ENCODE measurements at regions not wholly inside any gene's neighbourhood (a gene's known extent, or its start where the extent isn't known, plus 50 kb on each side); places are given as distances from the start of the nearest gene placed in this dataset.

DNA sequence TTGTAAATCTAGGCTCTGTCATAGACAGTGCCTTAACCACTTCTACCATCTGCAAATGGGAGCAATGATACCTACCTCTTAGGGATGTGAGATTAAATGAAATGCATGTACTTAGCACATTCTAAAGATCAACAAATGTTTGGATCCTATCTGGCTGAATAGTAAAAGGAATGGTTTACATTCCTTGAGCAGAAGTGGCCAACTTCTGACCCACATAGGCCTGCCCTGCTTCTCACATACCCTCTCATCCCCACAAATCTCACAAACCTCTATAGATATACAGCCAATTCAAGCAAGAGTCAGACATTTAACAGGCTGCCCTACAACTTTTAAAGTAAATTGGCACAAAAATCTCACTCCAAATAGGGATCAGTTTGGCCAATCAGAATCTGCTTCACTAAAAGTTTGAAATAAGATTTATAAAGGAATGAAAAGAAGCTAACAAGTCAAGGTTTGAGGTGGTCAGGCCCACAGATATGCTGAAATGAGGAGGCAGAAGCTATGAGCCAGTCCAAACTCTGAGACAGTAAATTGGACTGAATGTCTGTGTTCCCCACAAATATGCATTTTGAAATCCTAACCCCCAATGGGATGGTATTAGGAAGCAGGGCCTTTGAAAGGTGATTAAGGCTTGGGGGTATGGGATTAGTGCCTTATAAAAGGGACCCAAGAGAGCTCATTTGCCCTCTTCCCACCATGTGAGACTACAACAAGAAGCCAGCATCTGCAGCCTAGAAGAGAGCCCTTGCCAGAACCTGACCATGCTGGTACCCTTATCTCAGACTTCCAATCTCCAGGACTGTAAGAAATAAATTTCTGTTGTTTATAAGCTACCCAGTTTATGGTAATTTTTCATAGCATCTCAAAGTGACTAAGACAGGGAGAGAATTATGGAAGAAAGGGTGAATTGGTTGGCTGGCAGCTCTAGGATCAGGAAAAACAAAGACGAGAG is 227.8 kb upstream of the RBMS1 start:
- Mint-ChIP-seq H3K27me3 (ENCODE audit: low read depth) (no peaks in the 10 kb centered on the region), H3K4me1 (peaks cover 7% of the 10 kb centered on the region), H3K4me3 (no peak overlapping the region), H3K9me3 (peaks cover 26% of the 10 kb centered on the region), H3K36me3 (peaks cover 2% of the 10 kb centered on the region), H3K27ac (no peak overlapping the region)
- TF ChIP-seq, protein P1, sequence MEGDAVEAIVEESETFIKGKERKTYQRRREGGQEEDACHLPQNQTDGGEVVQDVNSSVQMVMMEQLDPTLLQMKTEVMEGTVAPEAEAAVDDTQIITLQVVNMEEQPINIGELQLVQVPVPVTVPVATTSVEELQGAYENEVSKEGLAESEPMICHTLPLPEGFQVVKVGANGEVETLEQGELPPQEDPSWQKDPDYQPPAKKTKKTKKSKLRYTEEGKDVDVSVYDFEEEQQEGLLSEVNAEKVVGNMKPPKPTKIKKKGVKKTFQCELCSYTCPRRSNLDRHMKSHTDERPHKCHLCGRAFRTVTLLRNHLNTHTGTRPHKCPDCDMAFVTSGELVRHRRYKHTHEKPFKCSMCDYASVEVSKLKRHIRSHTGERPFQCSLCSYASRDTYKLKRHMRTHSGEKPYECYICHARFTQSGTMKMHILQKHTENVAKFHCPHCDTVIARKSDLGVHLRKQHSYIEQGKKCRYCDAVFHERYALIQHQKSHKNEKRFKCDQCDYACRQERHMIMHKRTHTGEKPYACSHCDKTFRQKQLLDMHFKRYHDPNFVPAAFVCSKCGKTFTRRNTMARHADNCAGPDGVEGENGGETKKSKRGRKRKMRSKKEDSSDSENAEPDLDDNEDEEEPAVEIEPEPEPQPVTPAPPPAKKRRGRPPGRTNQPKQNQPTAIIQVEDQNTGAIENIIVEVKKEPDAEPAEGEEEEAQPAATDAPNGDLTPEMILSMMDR (IDR thresholded peaks at IDR 0.05; ENCODE audit: unreplicated experiment), result no peak
- DNase-seq (ENCODE audit: low spot score in 2 of 2, unreplicated experiment in 2 of 2), result no peak

DNA sequence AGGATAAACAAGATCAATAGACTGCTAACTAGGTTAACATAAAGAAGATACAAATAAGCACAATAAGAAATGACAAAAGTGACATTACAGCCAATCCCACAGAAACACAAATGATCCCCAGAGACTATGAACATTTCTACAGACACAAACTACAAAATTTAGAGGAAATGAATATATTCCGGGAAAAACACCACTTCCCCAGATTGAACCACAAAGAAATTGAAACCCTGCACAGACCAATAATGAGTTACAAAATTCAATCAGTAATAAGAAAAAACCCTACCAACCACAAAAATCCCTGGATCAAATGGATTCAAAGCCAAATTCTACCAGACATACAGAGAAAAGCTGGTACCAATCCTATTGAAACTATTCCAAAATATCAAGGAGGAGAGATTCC is 232.4 kb upstream of the RBMS1 start:
- H3K4me3 Mint-ChIP-seq, result no peak overlapping the region
- no peak overlapping the region for H3K27ac Mint-ChIP-seq
- TF ChIP-seq, protein P1 (IDR thresholded peaks at IDR 0.05; ENCODE audit: unreplicated experiment), result no peak
- H3K4me1 Mint-ChIP-seq, result peaks cover 18% of the 10 kb centered on the region
- peaks cover 32% of the 10 kb centered on the region for H3K9me3 Mint-ChIP-seq
- H3K27me3 Mint-ChIP-seq (ENCODE audit: low read depth), result no peaks in the 10 kb centered on the region
- DNase-seq (ENCODE audit: low spot score in 2 of 2, unreplicated experiment in 2 of 2), result no peak
- peaks cover 2% of the 10 kb centered on the region for H3K36me3 Mint-ChIP-seq

DNA sequence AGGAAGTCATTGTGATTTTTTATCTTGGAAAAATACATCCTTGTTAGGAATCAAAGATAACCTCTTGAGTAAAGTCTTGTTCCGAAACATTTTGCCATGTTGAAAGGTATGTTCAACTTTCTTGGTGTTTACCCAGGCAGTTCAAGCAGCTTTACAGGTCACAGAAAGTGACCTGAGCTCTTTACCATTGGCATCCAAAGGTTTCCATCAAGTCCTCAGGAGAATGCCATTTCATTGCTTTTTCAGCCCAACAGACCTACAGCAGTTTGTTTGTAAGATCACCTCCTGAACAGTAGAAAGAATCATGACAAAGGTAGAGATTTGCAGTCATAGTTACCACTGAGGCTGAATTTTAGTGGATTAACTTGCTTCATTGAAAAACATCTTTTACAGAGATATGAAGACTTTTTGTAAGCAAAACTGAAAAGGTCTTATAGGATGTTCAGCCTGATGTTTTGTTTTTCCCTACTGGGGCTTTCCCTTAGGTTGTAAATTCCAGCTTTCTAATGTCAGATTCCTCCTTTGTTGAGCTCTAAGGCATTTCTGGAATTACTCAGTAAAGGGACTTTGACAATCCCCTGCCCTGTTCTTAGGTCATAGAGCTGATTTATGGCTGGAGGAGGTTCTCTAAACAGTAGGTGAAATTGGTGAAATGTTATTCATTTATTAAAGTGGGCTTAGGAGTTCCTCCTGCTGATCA is 236.8 kb upstream of the RBMS1 start:
- peak overlapping the region; percentile 47 for H3K27ac Mint-ChIP-seq
- peaks cover 23% of the 10 kb centered on the region for H3K4me1 Mint-ChIP-seq
- no peak overlapping the region for H3K4me3 Mint-ChIP-seq
- peaks cover 30% of the 10 kb centered on the region for H3K9me3 Mint-ChIP-seq
- DNase-seq (ENCODE audit: low spot score in 2 of 2, unreplicated experiment in 2 of 2), result no peak
- TF ChIP-seq, protein P1 (IDR thresholded peaks at IDR 0.05; ENCODE audit: unreplicated experiment), result no peak
- H3K27me3 Mint-ChIP-seq (ENCODE audit: low read depth), result no peaks in the 10 kb centered on the region
- no peaks in the 10 kb centered on the region for H3K36me3 Mint-ChIP-seq

DNA sequence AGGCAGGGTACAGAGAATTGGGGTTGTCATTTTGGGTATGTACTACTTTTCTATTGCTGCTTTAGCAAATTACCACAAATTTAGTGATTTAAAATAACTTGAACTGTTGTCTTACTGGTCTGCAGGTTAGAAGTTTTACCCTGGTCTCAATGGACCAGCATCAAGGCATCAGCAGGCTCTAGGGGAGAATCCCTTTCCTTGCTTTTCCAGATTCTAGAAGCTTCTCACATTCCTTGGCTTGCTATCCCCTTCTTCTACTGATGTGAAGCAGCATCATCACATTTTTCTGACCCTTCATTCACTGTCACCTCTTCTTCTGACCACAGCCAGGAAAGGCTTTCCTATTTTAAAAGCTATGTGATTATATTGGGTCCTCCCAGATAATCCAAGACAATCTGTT is 237.8 kb upstream of the RBMS1 start:
- H3K4me3 Mint-ChIP-seq, result no peak overlapping the region
- H3K27ac Mint-ChIP-seq, result peak overlapping the region; percentile 47

DNA sequence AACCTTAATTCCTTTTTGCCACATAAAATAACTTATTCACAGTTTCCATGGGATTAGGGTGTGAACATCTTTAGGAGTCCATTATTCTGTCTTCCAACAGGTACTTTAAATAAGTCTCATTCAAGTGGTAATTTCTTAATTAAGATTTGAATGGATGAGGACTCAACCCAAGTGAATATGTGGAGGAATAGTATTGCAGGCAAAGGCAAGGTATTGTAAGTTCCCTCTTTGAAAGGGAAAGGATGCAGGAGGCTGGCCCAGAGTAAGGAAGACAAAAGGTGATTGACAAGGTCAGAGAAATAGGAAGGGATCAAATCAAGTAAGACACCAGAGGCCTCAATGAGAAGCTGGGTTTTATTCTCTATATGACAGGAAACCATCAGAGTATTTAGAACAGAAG is 238.2 kb upstream of the RBMS1 start:
- H3K27me3 Mint-ChIP-seq (ENCODE audit: low read depth), result no peaks in the 10 kb centered on the region
- H3K4me1 Mint-ChIP-seq, result peaks cover 29% of the 10 kb centered on the region
- H3K36me3 Mint-ChIP-seq, result no peaks in the 10 kb centered on the region
- no peak overlapping the region for H3K27ac Mint-ChIP-seq
- no peak for DNase-seq (ENCODE audit: low spot score in 2 of 2, unreplicated experiment in 2 of 2)
- peaks cover 16% of the 10 kb centered on the region for H3K9me3 Mint-ChIP-seq
- no peak overlapping the region for H3K4me3 Mint-ChIP-seq
- TF ChIP-seq, protein P1 (IDR thresholded peaks at IDR 0.05; ENCODE audit: unreplicated experiment), result no peak

More for the DNA sequence above, 237.8 kb upstream of the RBMS1 start:
- H3K4me1 Mint-ChIP-seq, result peaks cover 25% of the 10 kb centered on the region
- no peaks in the 10 kb centered on the region for H3K27me3 Mint-ChIP-seq (ENCODE audit: low read depth)
- peaks cover 21% of the 10 kb centered on the region for H3K9me3 Mint-ChIP-seq
- TF ChIP-seq, protein P1 (IDR thresholded peaks at IDR 0.05; ENCODE audit: unreplicated experiment), result no peak
- H3K36me3 Mint-ChIP-seq, result no peaks in the 10 kb centered on the region
- no peak for DNase-seq (ENCODE audit: low spot score in 2 of 2, unreplicated experiment in 2 of 2)
